HFFc6 (cell line): ENCODE measurements at regions not wholly inside any gene's neighbourhood (a gene's known extent, or its start where the extent isn't known, plus 50 kb on each side); places are given as distances from the start of the nearest gene placed in this dataset.

Experiments
- DNase-seq: peaks from one replicate; pipeline ENCODE4 v3.0.0-alpha.2; 2018
- H3K27ac Mint-ChIP-seq: 2 replicates; pipeline ENCODE4 v1.8.0; 2020; ENCODE audit warnings: mild to moderate bottlenecking, mixed read lengths
- H3K27me3 Mint-ChIP-seq: 2 replicates; pipeline ENCODE4 v1.8.0; 2021; ENCODE audit warnings: mild to moderate bottlenecking, moderate library complexity, mixed read lengths; ENCODE audit not compliant: insufficient read depth
- H3K36me3 Mint-ChIP-seq: 2 replicates; pipeline ENCODE4 v1.8.0; 2021; ENCODE audit warnings: low read depth, mixed read lengths
- H3K4me1 Mint-ChIP-seq: 2 replicates; pipeline ENCODE4 v1.8.0; 2020; ENCODE audit warnings: low read depth, mixed read lengths
- H3K4me3 Mint-ChIP-seq: 2 replicates; pipeline ENCODE4 v1.8.0; 2020; ENCODE audit warnings: mild to moderate bottlenecking, moderate library complexity, mixed read lengths
- H3K9me3 Mint-ChIP-seq: 2 replicates; pipeline ENCODE4 v1.8.0; 2020; ENCODE audit warnings: mild to moderate bottlenecking, mixed read lengths
- TF ChIP-seq, protein P1 (sequence below): fragments of 200-600 bp; sonication (generic); IDR thresholded peaks from 2 replicates; pipeline ENCODE4 v1.5.0; 2021; ENCODE audit warnings: antibody characterized with exemption, mild to moderate bottlenecking

DNA sequence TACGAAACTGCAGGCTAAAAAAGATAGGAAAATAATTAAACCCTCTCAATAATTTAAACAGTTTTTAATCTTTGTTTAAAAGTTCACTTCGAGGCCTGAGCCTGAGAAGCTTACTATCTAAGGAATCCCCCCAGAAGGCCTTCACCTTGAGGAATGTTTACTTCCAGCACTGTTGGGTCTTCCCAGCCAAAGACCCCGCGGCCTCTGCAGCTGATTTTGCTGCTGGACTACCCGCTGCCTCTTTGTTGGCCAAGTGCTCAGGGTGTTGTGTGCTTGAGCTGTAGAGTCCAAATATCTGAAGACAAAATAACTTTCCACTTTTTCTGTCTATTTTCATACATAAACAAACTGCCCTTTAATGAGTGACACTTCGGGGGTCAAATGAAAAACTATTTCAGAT lies 292.7 kb downstream of the GLRX3 start:
- TF ChIP-seq, protein P1, sequence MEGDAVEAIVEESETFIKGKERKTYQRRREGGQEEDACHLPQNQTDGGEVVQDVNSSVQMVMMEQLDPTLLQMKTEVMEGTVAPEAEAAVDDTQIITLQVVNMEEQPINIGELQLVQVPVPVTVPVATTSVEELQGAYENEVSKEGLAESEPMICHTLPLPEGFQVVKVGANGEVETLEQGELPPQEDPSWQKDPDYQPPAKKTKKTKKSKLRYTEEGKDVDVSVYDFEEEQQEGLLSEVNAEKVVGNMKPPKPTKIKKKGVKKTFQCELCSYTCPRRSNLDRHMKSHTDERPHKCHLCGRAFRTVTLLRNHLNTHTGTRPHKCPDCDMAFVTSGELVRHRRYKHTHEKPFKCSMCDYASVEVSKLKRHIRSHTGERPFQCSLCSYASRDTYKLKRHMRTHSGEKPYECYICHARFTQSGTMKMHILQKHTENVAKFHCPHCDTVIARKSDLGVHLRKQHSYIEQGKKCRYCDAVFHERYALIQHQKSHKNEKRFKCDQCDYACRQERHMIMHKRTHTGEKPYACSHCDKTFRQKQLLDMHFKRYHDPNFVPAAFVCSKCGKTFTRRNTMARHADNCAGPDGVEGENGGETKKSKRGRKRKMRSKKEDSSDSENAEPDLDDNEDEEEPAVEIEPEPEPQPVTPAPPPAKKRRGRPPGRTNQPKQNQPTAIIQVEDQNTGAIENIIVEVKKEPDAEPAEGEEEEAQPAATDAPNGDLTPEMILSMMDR: no peak
- H3K27me3 Mint-ChIP-seq: peaks cover 3% of the 10 kb centered on the region; the same call in 1 of the 2 replicates
- no peaks in the 10 kb centered on the region for H3K36me3 Mint-ChIP-seq
- DNase-seq: no peak
- no peaks in the 10 kb centered on the region for H3K4me1 Mint-ChIP-seq
- H3K9me3 Mint-ChIP-seq: peaks cover 75% of the 10 kb centered on the region
- H3K4me3 Mint-ChIP-seq: no peak overlapping the region
- no peak overlapping the region for H3K27ac Mint-ChIP-seq

DNA sequence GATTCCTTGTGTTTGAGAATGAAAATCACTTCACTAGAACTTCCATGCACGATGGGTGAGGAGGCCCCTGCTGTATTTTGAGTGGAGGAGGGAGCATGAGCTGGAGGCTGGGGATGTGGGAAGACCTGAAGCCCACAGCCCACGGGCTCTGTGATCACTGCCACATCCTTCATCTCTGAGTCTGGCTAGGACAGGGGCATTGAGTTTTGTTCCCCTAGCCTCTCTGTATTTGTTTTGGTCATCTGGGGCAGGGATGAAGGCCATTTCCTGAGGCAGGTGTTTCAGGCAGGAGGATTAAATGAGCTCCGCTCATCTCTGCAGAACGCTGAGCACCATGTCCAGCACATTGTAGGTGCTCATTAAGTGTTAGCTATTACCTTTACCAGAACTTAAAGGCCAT lies 293.6 kb downstream of the GLRX3 start:
- Mint-ChIP-seq H3K4me1 (no peaks in the 10 kb centered on the region), H3K27ac (no peak overlapping the region), H3K4me3 (no peak overlapping the region), H3K9me3 (peaks cover 75% of the 10 kb centered on the region), H3K27me3 (peaks cover 3% of the 10 kb centered on the region; the same call in 1 of the 2 replicates), H3K36me3 (no peaks in the 10 kb centered on the region)
- DNase-seq: no peak
- TF ChIP-seq, protein P1: no peak

DNA sequence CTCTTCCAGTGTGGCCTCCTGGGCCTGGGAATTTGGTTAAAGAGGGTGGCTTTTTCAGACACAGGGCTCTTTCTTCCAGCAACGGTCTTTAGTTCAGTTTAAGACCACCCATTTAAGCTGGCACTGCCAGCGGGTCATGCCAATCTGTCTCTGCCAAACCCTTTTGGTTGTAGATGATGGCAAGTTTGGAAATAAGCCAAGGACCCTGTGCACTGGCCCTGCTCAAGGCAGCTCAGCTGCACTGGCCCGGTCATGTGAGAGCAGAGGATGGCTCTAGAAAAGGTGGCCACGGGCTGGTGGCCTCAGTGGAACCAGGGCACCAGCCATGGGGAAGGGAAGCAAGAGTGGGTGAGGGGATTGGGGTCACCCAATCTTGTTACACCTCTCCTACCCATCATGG lies 294.1 kb downstream of the GLRX3 start:
- Mint-ChIP-seq H3K9me3 (peaks cover 78% of the 10 kb centered on the region), H3K4me3 (no peak overlapping the region), H3K27me3 (peaks cover 3% of the 10 kb centered on the region; the same call in 1 of the 2 replicates), H3K4me1 (no peaks in the 10 kb centered on the region), H3K36me3 (no peaks in the 10 kb centered on the region), H3K27ac (no peak overlapping the region)
- TF ChIP-seq, protein P1: no peak
- DNase-seq: no peak

DNA sequence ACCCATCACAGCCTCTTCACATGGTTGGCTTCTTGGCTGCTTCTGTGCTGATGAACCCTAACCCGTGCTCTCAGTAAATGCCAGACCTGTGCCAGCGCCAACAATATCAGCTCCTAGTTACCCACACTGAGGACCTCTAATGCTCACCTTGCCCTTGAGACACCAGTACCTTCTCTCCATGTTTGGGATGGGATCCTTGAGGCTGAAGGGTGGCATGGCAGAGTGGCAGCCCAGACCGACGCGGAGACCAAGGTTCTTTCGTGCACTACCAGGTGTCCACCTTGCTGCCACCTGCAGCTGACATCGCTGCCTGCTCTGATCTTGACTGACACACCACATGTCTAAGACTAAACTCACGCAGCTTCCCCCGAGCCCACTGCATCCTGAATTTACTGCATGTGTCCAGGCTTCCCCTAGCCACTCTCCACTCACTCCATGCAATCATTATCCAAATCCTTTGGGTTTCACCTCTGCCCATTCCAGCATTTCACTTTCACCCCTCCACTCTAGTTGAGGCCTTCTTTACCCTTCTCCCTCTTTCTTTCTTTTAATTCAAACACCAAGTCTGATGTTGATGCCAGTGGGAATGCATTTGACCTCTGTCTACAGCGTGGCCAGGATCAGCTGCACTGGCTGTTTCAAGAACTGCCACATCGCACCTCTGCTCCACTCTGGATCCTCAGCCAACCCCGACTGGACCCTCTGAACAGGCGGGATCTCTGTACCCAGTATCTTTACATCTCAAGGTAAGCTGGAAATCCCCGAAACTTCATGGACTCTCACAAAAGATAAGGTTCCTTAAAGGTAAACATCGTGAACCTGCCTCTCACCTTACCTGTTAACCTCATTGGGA lies 294.9 kb downstream of the GLRX3 start:
- Mint-ChIP-seq H3K4me1 (no peaks in the 10 kb centered on the region), H3K27me3 (peaks cover 2% of the 10 kb centered on the region; the same call in 1 of the 2 replicates), H3K4me3 (no peak overlapping the region), H3K36me3 (no peaks in the 10 kb centered on the region), H3K9me3 (peaks cover 85% of the 10 kb centered on the region), H3K27ac (no peak overlapping the region)
- TF ChIP-seq, protein P1: no peak
- DNase-seq: no peak

DNA sequence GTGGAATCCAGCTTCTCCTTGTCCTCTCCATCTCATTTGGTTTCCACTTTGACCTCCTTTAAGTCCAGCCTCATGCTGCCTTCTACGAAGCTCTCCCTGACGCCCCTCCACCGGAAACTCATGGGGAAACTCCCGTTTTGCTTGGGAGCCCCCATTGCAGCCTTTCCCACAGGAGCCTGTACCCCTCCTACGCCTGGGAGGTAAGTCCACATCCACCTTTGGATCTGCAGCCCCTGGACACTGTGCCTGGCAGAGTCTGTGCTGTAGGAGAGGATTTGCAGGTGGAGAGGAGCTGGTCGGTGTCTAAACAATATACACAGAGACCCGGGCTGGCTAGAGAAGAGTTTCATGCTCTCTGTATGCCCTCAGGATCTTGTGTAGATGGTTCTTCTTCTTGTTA lies 296.1 kb downstream of the GLRX3 start:
- Mint-ChIP-seq H3K4me1 (no peaks in the 10 kb centered on the region), H3K9me3 (peaks cover 87% of the 10 kb centered on the region), H3K27ac (no peak overlapping the region), H3K36me3 (no peaks in the 10 kb centered on the region), H3K27me3 (peaks cover 2% of the 10 kb centered on the region; the same call in 1 of the 2 replicates), H3K4me3 (no peak overlapping the region)
- DNase-seq: no peak
- TF ChIP-seq, protein P1: no peak
